Epithelial cell of esophagus (primary cell): ENCODE measurements at regions not wholly inside any gene's neighbourhood (a gene's known extent, or its start where the extent isn't known, plus 50 kb on each side); places are given as distances from the start of the nearest gene placed in this dataset.
"Not testable (repeated sequence)": the region's sequence is repeated elsewhere in the genome, so short reads cannot be mapped to it uniquely, and the experiment has no call there.

ENCODE experiments used
- DNase-seq: peaks from one replicate; pipeline ENCODE4 v3.0.0; 2010; ENCODE audit warnings: low read depth
- H3K4me3 ChIP-seq: 2 replicates; pipeline ENCODE4 v1.5.1; 2011; ENCODE audit warnings: mild to moderate bottlenecking, low read length, control low read depth
- CTCF ChIP-seq: IDR thresholded peaks from 2 replicates; pipeline ENCODE4 v1.5.1; 2011; ENCODE audit warnings: low read depth, mild to moderate bottlenecking, low read length, control low read depth, inconsistent platforms; ENCODE audit not compliant: insufficient read depth; ENCODE audit errors: missing control alignments

- DNase-seq: no peak
- no peak for TF ChIP-seq CTCF
- no peak overlapping the region for H3K4me3 ChIP-seq
Measured at GRCh38 chr6:160871320-160871719, 120.2 kb upstream of the MAP3K4 start.

GRCh38 chr6:160881148-160881808 is 110.3 kb upstream of the MAP3K4 start:
- H3K4me3 ChIP-seq: no peak overlapping the region
- no peak for DNase-seq
- TF ChIP-seq CTCF: no peak

GRCh38 chr6:160882006-160882405 is 109.6 kb upstream of the MAP3K4 start:
- DNase-seq: no peak
- no peak overlapping the region for H3K4me3 ChIP-seq
- TF ChIP-seq CTCF: no peak

- H3K4me3 ChIP-seq: no peak overlapping the region
Measured at GRCh38 chr6:160882791-160883279, 108.7 kb upstream of the MAP3K4 start.

GRCh38 chr6:160883560-160883959 is 108.0 kb upstream of the MAP3K4 start:
- no peak for DNase-seq
- H3K4me3 ChIP-seq: no peak overlapping the region
- no peak for TF ChIP-seq CTCF

More at GRCh38 chr6:160882791-160883279, 108.7 kb upstream of the MAP3K4 start:
- no peak for TF ChIP-seq CTCF
- peak; percentile 52 for DNase-seq

GRCh38 chr6:160883999-160884398 is 107.6 kb upstream of the MAP3K4 start:
- no peak for TF ChIP-seq CTCF
- no peak overlapping the region for H3K4me3 ChIP-seq
- no peak for DNase-seq

GRCh38 chr6:160889148-160889547 is 102.4 kb upstream of the MAP3K4 start:
- not testable (repeated sequence) for H3K4me3 ChIP-seq, DNase-seq
